IMR-90 (cell line): ENCODE measurements at regions not wholly inside any gene's neighbourhood (a gene's known extent, or its start where the extent isn't known, plus 50 kb on each side); places are given as distances from the start of the nearest gene placed in this dataset.

ENCODE experiments used
- ATAC-seq: fragments of 200-7000 bp; cut with Tn5 transposase; 2 replicates; pipeline ENCODE4 v1.9.1; 2020; ENCODE audit warnings: low read depth, mild to moderate bottlenecking, moderate library complexity
- BruUV-seq: library from RNA; stranded (reverse); fragments of 400-500 nt; replicated peaks from 2 replicates; lab custom pipeline; 2021; lab: Mats Ljungman, UMichigan
- CTCF ChIA-PET: fragments of 300-600 bp; formaldehyde crosslinking; extraction: SDS; loops from one replicate; lab custom pipeline; 2021; ENCODE audit warnings: antibody characterized with exemption; lab: Yijun Ruan, JAX
- POLR2A ChIA-PET: fragments of 300-600 bp; sonication (Branson Sonifier 250); formaldehyde crosslinking; loops from one replicate; lab custom pipeline; 2022; ENCODE audit warnings: antibody characterized with exemption; ENCODE audit not compliant: unreplicated experiment; lab: Charles Lee
- DNase-seq: peaks from one replicate; pipeline ENCODE4 v3.0.0; 2013
- H2AFZ ChIP-seq: replicated peaks from 2 replicates; pipeline ENCODE3; 2013; ENCODE audit warnings: low read length, mild to moderate bottlenecking; ENCODE audit not compliant: poor library complexity
- H2AK5ac ChIP-seq: 2 replicates; pipeline ENCODE4 v1.6.1; 2013; ENCODE audit warnings: low read depth, low read length, inconsistent platforms
- H2AK9ac ChIP-seq: replicated peaks from 2 replicates; pipeline ENCODE3; 2013; ENCODE audit warnings: mild to moderate bottlenecking, low read depth, low read length, moderate library complexity; ENCODE audit not compliant: poor library complexity
- H2BK120ac ChIP-seq: 2 replicates; pipeline ENCODE4 v1.6.1; 2013; ENCODE audit warnings: low read depth, low read length, inconsistent platforms
- H2BK15ac ChIP-seq: 3 replicates; pipeline ENCODE4 v1.6.1; 2013; ENCODE audit warnings: low read depth, low read length, inconsistent platforms
- H2BK20ac ChIP-seq: 2 replicates; pipeline ENCODE4 v1.6.1; 2013; ENCODE audit warnings: low read depth, mild to moderate bottlenecking, inconsistent platforms, low read length, moderate library complexity
- H2BK5ac ChIP-seq: 2 replicates; pipeline ENCODE4 v1.6.1; 2013; ENCODE audit warnings: mild to moderate bottlenecking, low read depth, low read length, inconsistent platforms; ENCODE audit not compliant: poor library complexity, severe bottlenecking
- H3K14ac ChIP-seq: replicated peaks from 2 replicates; pipeline ENCODE4 v1.6.1; 2013; ENCODE audit warnings: low read depth, low read length, inconsistent platforms
- H3K18ac ChIP-seq: 2 replicates; pipeline ENCODE4 v1.6.1; 2013; ENCODE audit warnings: low read depth, low read length, control low read depth
- H3K23ac ChIP-seq: 2 replicates; pipeline ENCODE4 v1.6.1; 2013; ENCODE audit warnings: low read depth, low read length, inconsistent platforms
- H3K27ac ChIP-seq: 2 replicates; pipeline ENCODE4 v1.5.1; 2013; ENCODE audit warnings: mild to moderate bottlenecking, control low read depth, low read length; ENCODE audit not compliant: insufficient read depth
- H3K27me3 ChIP-seq: 2 replicates; pipeline ENCODE4 v1.6.1; 2013; ENCODE audit warnings: low read length; ENCODE audit not compliant: control insufficient read depth, insufficient read depth
- H3K36me3 ChIP-seq: 2 replicates; pipeline ENCODE4 v1.6.1; 2013; ENCODE audit warnings: low read length, mixed read lengths; ENCODE audit not compliant: control insufficient read depth, insufficient read depth
- H3K4ac ChIP-seq: 2 replicates; pipeline ENCODE4 v1.6.1; 2013; ENCODE audit warnings: low read depth, low read length, inconsistent platforms
- H3K4me1 ChIP-seq: 2 replicates; pipeline ENCODE4 v1.6.1; 2013; ENCODE audit warnings: low read length, mixed read lengths; ENCODE audit not compliant: control insufficient read depth, insufficient read depth
- H3K4me2 ChIP-seq: 2 replicates; pipeline ENCODE4 v1.6.1; 2013; ENCODE audit warnings: low read depth, mild to moderate bottlenecking, control low read depth, low read length, moderate library complexity
- H3K4me3 ChIP-seq: 2 replicates; pipeline ENCODE4 v1.5.1; 2013; ENCODE audit warnings: low read depth, mild to moderate bottlenecking, control low read depth, low read length, moderate library complexity; ENCODE audit not compliant: insufficient read depth
- H3K56ac ChIP-seq: 2 replicates; pipeline ENCODE4 v1.6.1; 2013; ENCODE audit warnings: low read length, inconsistent platforms; ENCODE audit not compliant: insufficient read depth; ENCODE audit errors: extremely low read depth
- H3K79me1 ChIP-seq, 2 experiments: 2 replicates each; pipeline ENCODE4 v1.6.1; 2013; ENCODE audit warnings: low read length in 2 of 2, inconsistent platforms in 1 of 2, low read depth in 1 of 2
- H3K9ac ChIP-seq: 2 replicates; pipeline ENCODE4 v1.6.1; 2013; ENCODE audit warnings: low read depth, low read length, control low read depth
- H3K9me1 ChIP-seq: 2 replicates; pipeline ENCODE4 v1.6.1; 2013; ENCODE audit warnings: low read length, inconsistent platforms; ENCODE audit not compliant: insufficient read depth
- H3K9me3 ChIP-seq: 2 replicates; pipeline ENCODE4 v1.6.1; 2013; ENCODE audit warnings: low read length; ENCODE audit not compliant: control insufficient read depth, insufficient read depth
- H4K20me1 ChIP-seq: 2 replicates; pipeline ENCODE4 v1.6.1; 2013; ENCODE audit warnings: low read length, inconsistent platforms; ENCODE audit not compliant: insufficient read depth
- H4K5ac ChIP-seq: 2 replicates; pipeline ENCODE4 v1.6.1; 2013; ENCODE audit warnings: mild to moderate bottlenecking, low read depth, low read length, control low read depth
- H4K8ac ChIP-seq, 2 experiments: 2 replicates each; pipeline ENCODE4 v1.6.1; 2013; ENCODE audit warnings: low read depth in 2 of 2, low read length in 2 of 2, control low read depth in 1 of 2, inconsistent platforms in 1 of 2
- H4K91ac ChIP-seq: 2 replicates; pipeline ENCODE4 v1.6.1; 2013; ENCODE audit warnings: low read depth, low read length, inconsistent platforms; ENCODE audit not compliant: insufficient read depth
- BHLHE40 ChIP-seq: fragments of 150-350 bp; IDR thresholded peaks from 2 replicates; pipeline ENCODE4 v1.6.1; 2016; ENCODE audit warnings: mild to moderate bottlenecking, low read depth, low read length
- CEBPB ChIP-seq: IDR thresholded peaks from 2 replicates; pipeline ENCODE4 v1.6.1; 2012; ENCODE audit warnings: low read depth, low read length, improper control_type of control experiment
- CHD1 ChIP-seq: IDR thresholded peaks from 2 replicates; pipeline ENCODE4 v1.6.1; 2012; ENCODE audit warnings: low read depth, low read length, improper control_type of control experiment
- CTCF ChIP-seq: conservative IDR thresholded peaks from 2 replicates; pipeline ENCODE4 v1.5.1; 2012; ENCODE audit warnings: mild to moderate bottlenecking, low read depth, low read length, improper control_type of control experiment
- ELK1 ChIP-seq: fragments of 150-350 bp; IDR thresholded peaks from 2 replicates; pipeline ENCODE4 v1.6.1; 2016; ENCODE audit warnings: low read depth, mild to moderate bottlenecking, low read length, moderate library complexity, borderline replicate concordance
- FOS ChIP-seq: fragments of 150-350 bp; IDR thresholded peaks from 2 replicates; pipeline ENCODE4 v1.6.1; 2016; ENCODE audit warnings: low read depth, low read length
- MAFK ChIP-seq: IDR thresholded peaks from 2 replicates; pipeline ENCODE4 v1.6.1; 2012; ENCODE audit warnings: low read depth, low read length, improper control_type of control experiment
- MAZ ChIP-seq: IDR thresholded peaks from 2 replicates; pipeline ENCODE4 v1.6.1; 2012; ENCODE audit warnings: low read depth, mild to moderate bottlenecking, low read length, improper control_type of control experiment, moderate library complexity, borderline replicate concordance
- MXI1 ChIP-seq: IDR thresholded peaks from 2 replicates; pipeline ENCODE4 v1.6.1; 2012; ENCODE audit warnings: low read depth, mild to moderate bottlenecking, low read length, moderate library complexity, borderline replicate concordance
- NFE2L2 ChIP-seq: fragments of 150-350 bp; IDR thresholded peaks from 2 replicates; pipeline ENCODE4 v1.6.1; 2016; ENCODE audit warnings: low read depth, mild to moderate bottlenecking, low read length
- POLR2A ChIP-seq: IDR thresholded peaks from 2 replicates; pipeline ENCODE4 v1.6.1; 2012; ENCODE audit warnings: mild to moderate bottlenecking, low read depth, low read length
- RAD21 ChIP-seq: IDR thresholded peaks from 2 replicates; pipeline ENCODE4 v1.6.1; 2012; ENCODE audit warnings: low read length, improper control_type of control experiment
- RCOR1 ChIP-seq: IDR thresholded peaks from 2 replicates; pipeline ENCODE4 v1.6.1; 2012; ENCODE audit warnings: mild to moderate bottlenecking, low read length, improper control_type of control experiment; ENCODE audit not compliant: insufficient replicate concordance
- RFX5 ChIP-seq: IDR thresholded peaks from 2 replicates; pipeline ENCODE4 v1.8.0; 2012; ENCODE audit warnings: low read depth, mild to moderate bottlenecking, low read length, moderate library complexity
- SMC3 ChIP-seq: fragments of 150-350 bp; IDR thresholded peaks from 2 replicates; pipeline ENCODE4 v1.6.1; 2016; ENCODE audit warnings: low read depth, mild to moderate bottlenecking, antibody characterized with exemption, low read length, moderate library complexity
- USF2 ChIP-seq: fragments of 150-350 bp; IDR thresholded peaks from 2 replicates; pipeline ENCODE4 v1.6.1; 2017; ENCODE audit warnings: mild to moderate bottlenecking, antibody characterized with exemption, low read length, low read depth
- WGBS, 2 experiments: methylation state at CpG; one replicate each; pipeline versions ENCODE4 v1.1.5 to v1.1.7; 2013; ENCODE audit warnings: missing lambda C conversion rate in 2 of 2; ENCODE audit not compliant: insufficient read length in 1 of 2; ENCODE audit errors: extremely low coverage in 2 of 2; 5-methylcytosine and 5-hydroxymethylcytosine counted together
- dilution Hi-C: fragments of 300-500 bp; cut with HindIII; formaldehyde crosslinking; loops from one replicate; pipeline ENCODE4 v1.14.3; 2018; ENCODE audit warnings: low sequenced_read_pairs; ENCODE audit not compliant: unreplicated experiment
- in situ Hi-C: fragments of 300-500 bp; cut with MboI; formaldehyde crosslinking; loops from 3 replicates; pipeline ENCODE4 v1.14.3; 2019; ENCODE audit warnings: low sequenced_read_pairs, inconsistent platforms, mixed read lengths
- intact Hi-C: fragments of 100-400 bp; cut with micrococcal nuclease; formaldehyde crosslinking; loops from 2 replicates; pipeline ENCODE4 v1.10.0; 2022

GRCh38 chr11:116110356-116110755 is 606.1 kb upstream of the CADM1 start:
- Histone ChIP-seq H2BK15ac (no peak overlapping the region), H3K36me3 (no peaks in the 10 kb centered on the region), H3K14ac (no peak overlapping the region), H3K27me3 (no peaks in the 10 kb centered on the region), H3K4me3 (no peak overlapping the region), H2AFZ (no peak overlapping the region), H3K4me1 (no peaks in the 10 kb centered on the region), H3K9me3 (peaks cover 2% of the 10 kb centered on the region; the same call in 1 of the 2 replicates), H3K23ac (no peak overlapping the region), H3K9me1 (no peaks in the 10 kb centered on the region), H3K79me1 (no peaks in the 10 kb centered on the region), H3K56ac (no peak overlapping the region), H4K8ac (no peak overlapping the region), H2BK120ac (no peak overlapping the region), H3K18ac (no peak overlapping the region), H2AK9ac (no peak overlapping the region), H2BK5ac (no peak overlapping the region), H2BK20ac (no peak overlapping the region), H4K20me1 (no peaks in the 10 kb centered on the region), H4K5ac (no peak overlapping the region), H3K27ac (no peak overlapping the region), H3K4ac (no peak overlapping the region), H3K4me2 (no peak overlapping the region), H4K91ac (no peak overlapping the region), H3K9ac (no peak overlapping the region), H2AK5ac (no peak overlapping the region)
- no CpG with 5 or more reads among the region's 1 CpG for WGBS, 2 experiments
- intact Hi-C loops: no loop called here
- in situ Hi-C loops: no loop called here
- ATAC-seq (no peak), DNase-seq (no peak)
- dilution Hi-C loops: no loop called here
- ChIA-PET CTCF (no interaction called here), POLR2A (no interaction called here)
- TF ChIP-seq RAD21 (no peak), POLR2A (no peak), MAFK (no peak), MXI1 (no peak), USF2 (no peak), MAZ (no peak), CEBPB (no peak), CHD1 (no peak), FOS (no peak), BHLHE40 (no peak), NFE2L2 (no peak), CTCF (no peak), RCOR1 (no peak), SMC3 (no peak), RFX5 (no peak), ELK1 (no peak)
- BruUV-seq: no TSS peak
